GM23248 (cell line): ENCODE measurements at regions not wholly inside any gene's neighbourhood (a gene's known extent, or its start where the extent isn't known, plus 50 kb on each side); places are given as distances from the start of the nearest gene placed in this dataset.

ENCODE experiments used
- EZH2 ChIP-seq: fragments of 200-600 bp; sonication (generic); IDR thresholded peaks from 2 replicates; pipeline ENCODE4 v1.6.1; 2018; ENCODE audit warnings: antibody characterized with exemption, mild to moderate bottlenecking; ENCODE audit not compliant: insufficient read depth, poor library complexity, severe bottlenecking
- EZH2phosphoT487 ChIP-seq: fragments of 200-600 bp; sonication (generic); IDR thresholded peaks from 2 replicates; pipeline ENCODE4 v1.6.1; 2018; ENCODE audit warnings: antibody characterized with exemption, moderate library complexity, mild to moderate bottlenecking, low read depth; ENCODE audit not compliant: insufficient read depth

GRCh38 chr2:176772816-176773215 is 439.8 kb upstream of the HNRNPA3 start:
- no peak for TF ChIP-seq EZH2
- no peak for TF ChIP-seq EZH2phosphoT487
